ENCODE measurements at regions not wholly inside any gene's neighbourhood (a gene's known extent, or its start where the extent isn't known, plus 50 kb on each side); places are given as distances from the start of the nearest gene placed in this dataset.
"Not testable (repeated sequence)": the region's sequence is repeated elsewhere in the genome, so short reads cannot be mapped to it uniquely, and the experiment has no call there.

- ATAC-seq (replicated peaks) (no peak), DNase-seq (no peak)
- no peaks in the 10 kb centered on the region for H3K27me3 Mint-ChIP-seq
- H3K27ac Mint-ChIP-seq = no peak overlapping the region
- no peaks in the 10 kb centered on the region for H3K36me3 Mint-ChIP-seq
- H3K4me1 Mint-ChIP-seq = no peaks in the 10 kb centered on the region
- peaks cover 1 to 6% of the 10 kb centered on the region in 2 donors for H3K9me3 Mint-ChIP-seq
- H3K4me3 Mint-ChIP-seq = no peak overlapping the region
Measured at GRCh38 chr14:28820677-28821076, 54.1 kb downstream of the FOXG1 start.

- Mint-ChIP-seq H3K36me3 (no peaks in the 10 kb centered on the region), H3K4me1 (no peaks in the 10 kb centered on the region), H3K9me3 (peaks cover 1 to 6% of the 10 kb centered on the region in 2 donors), H3K27ac (no peak overlapping the region), H3K4me3 (no peak overlapping the region), H3K27me3 (no peaks in the 10 kb centered on the region)
- no peak for ATAC-seq (replicated peaks)
- DNase-seq = no peak
Measured at GRCh38 chr14:28821993-28822392, 55.4 kb downstream of the FOXG1 start.

GRCh38 chr14:28823245-28823644 is 56.7 kb downstream of the FOXG1 start:
- ATAC-seq (replicated peaks) (no peak), DNase-seq (no peak)
- Mint-ChIP-seq H3K4me1 (no peaks in the 10 kb centered on the region), H3K27ac (no peak overlapping the region), H3K9me3 (peaks cover 1 to 6% of the 10 kb centered on the region in 2 donors), H3K36me3 (no peaks in the 10 kb centered on the region), H3K4me3 (no peak overlapping the region), H3K27me3 (no peaks in the 10 kb centered on the region)

- DNase-seq (no peak), ATAC-seq (replicated peaks) (no peak)
- H3K9me3 Mint-ChIP-seq = no peaks in the 10 kb centered on the region
- no peak overlapping the region for H3K27ac Mint-ChIP-seq
- H3K36me3 Mint-ChIP-seq = no peaks in the 10 kb centered on the region
- no peaks in the 10 kb centered on the region for H3K4me1 Mint-ChIP-seq
- H3K4me3 Mint-ChIP-seq = no peak overlapping the region
- no peaks in the 10 kb centered on the region for H3K27me3 Mint-ChIP-seq
Measured at GRCh38 chr14:28830115-28830534, 63.5 kb downstream of the FOXG1 start.

GRCh38 chr14:28831126-28831525 is 64.5 kb downstream of the FOXG1 start:
- H3K4me1 Mint-ChIP-seq = no peaks in the 10 kb centered on the region
- no peaks in the 10 kb centered on the region for H3K36me3 Mint-ChIP-seq
- H3K9me3 Mint-ChIP-seq = no peaks in the 10 kb centered on the region
- H3K27me3 Mint-ChIP-seq = no peaks in the 10 kb centered on the region
- ATAC-seq (replicated peaks) (peak; percentile 99 to 100), DNase-seq (peak; percentile 67)
- H3K4me3 Mint-ChIP-seq = no peak overlapping the region
- H3K27ac Mint-ChIP-seq = no peak overlapping the region

GRCh38 chr14:28842569-28842968 is 76.0 kb downstream of the FOXG1 start:
- not testable (repeated sequence) for H3K36me3 Mint-ChIP-seq, H3K27me3 Mint-ChIP-seq

GRCh38 chr14:28867571-28867970 is 101.0 kb downstream of the FOXG1 start:
- no peaks in the 10 kb centered on the region for H3K36me3 Mint-ChIP-seq
- no peak overlapping the region for H3K4me3 Mint-ChIP-seq
- no peak for DNase-seq
- no peak for ATAC-seq (replicated peaks)
- H3K4me1 Mint-ChIP-seq = no peaks in the 10 kb centered on the region
- H3K27me3 Mint-ChIP-seq = no peaks in the 10 kb centered on the region
- H3K27ac Mint-ChIP-seq = no peak overlapping the region
- H3K9me3 Mint-ChIP-seq = peaks cover 0 to 7% of the 10 kb centered on the region in 2 donors

More at GRCh38 chr14:28842569-28842968, 76.0 kb downstream of the FOXG1 start:
- H3K4me3 Mint-ChIP-seq; H3K9me3 Mint-ChIP-seq; H3K27ac Mint-ChIP-seq; H3K4me1 Mint-ChIP-seq; DNase-seq; ATAC-seq (replicated peaks): not testable (repeated sequence)

- H3K4me1 Mint-ChIP-seq = no peaks in the 10 kb centered on the region
- H3K9me3 Mint-ChIP-seq = peaks cover 0 to 7% of the 10 kb centered on the region in 2 donors
- DNase-seq (no peak), ATAC-seq (replicated peaks) (no peak)
- H3K36me3 Mint-ChIP-seq = no peaks in the 10 kb centered on the region
- no peak overlapping the region for H3K4me3 Mint-ChIP-seq
- H3K27ac Mint-ChIP-seq = no peak overlapping the region
- H3K27me3 Mint-ChIP-seq = no peaks in the 10 kb centered on the region
Measured at GRCh38 chr14:28870033-28870564, 103.5 kb downstream of the FOXG1 start.

GRCh38 chr14:28875934-28876571 is 109.5 kb downstream of the FOXG1 start:
- DNase-seq (no peak), ATAC-seq (replicated peaks) (no peak)
- H3K27ac Mint-ChIP-seq = no peak overlapping the region
- no peaks in the 10 kb centered on the region for H3K4me1 Mint-ChIP-seq
- H3K9me3 Mint-ChIP-seq = peaks cover 0 to 2% of the 10 kb centered on the region in 2 donors
- H3K27me3 Mint-ChIP-seq = no peaks in the 10 kb centered on the region
- no peaks in the 10 kb centered on the region for H3K36me3 Mint-ChIP-seq
- no peak overlapping the region for H3K4me3 Mint-ChIP-seq

GRCh38 chr14:28876572-28876945 is 110.0 kb downstream of the FOXG1 start:
- DNase-seq = no peak

GRCh38 chr14:28877923-28878322 is 111.3 kb downstream of the FOXG1 start:
- Mint-ChIP-seq H3K27ac (no peak overlapping the region), H3K27me3 (no peaks in the 10 kb centered on the region), H3K4me1 (no peaks in the 10 kb centered on the region), H3K9me3 (peaks cover 0 to 2% of the 10 kb centered on the region in 2 donors), H3K4me3 (no peak overlapping the region), H3K36me3 (no peaks in the 10 kb centered on the region)
- DNase-seq (no peak), ATAC-seq (replicated peaks) (no peak)

More at GRCh38 chr14:28876572-28876945, 110.0 kb downstream of the FOXG1 start:
- Mint-ChIP-seq H3K27me3 (no peaks in the 10 kb centered on the region), H3K36me3 (no peaks in the 10 kb centered on the region), H3K27ac (no peak overlapping the region), H3K4me3 (no peak overlapping the region), H3K4me1 (no peaks in the 10 kb centered on the region), H3K9me3 (peaks cover 0 to 2% of the 10 kb centered on the region in 2 donors)
- ATAC-seq (replicated peaks) = no peak

- Mint-ChIP-seq H3K4me1 (no peaks in the 10 kb centered on the region), H3K36me3 (no peaks in the 10 kb centered on the region), H3K27me3 (no peaks in the 10 kb centered on the region), H3K4me3 (no peak overlapping the region), H3K27ac (no peak overlapping the region), H3K9me3 (peaks cover 0 to 2% of the 10 kb centered on the region in 2 donors)
- ATAC-seq (replicated peaks) = no peak
- DNase-seq = no peak
Measured at GRCh38 chr14:28879573-28879996, 113.0 kb downstream of the FOXG1 start.

GRCh38 chr14:28886940-28887339 is 120.4 kb downstream of the FOXG1 start:
- Mint-ChIP-seq H3K27me3 (no peaks in the 10 kb centered on the region), H3K4me1 (no peaks in the 10 kb centered on the region), H3K36me3 (no peaks in the 10 kb centered on the region), H3K27ac (no peak overlapping the region), H3K9me3 (peaks cover 3 to 9% of the 10 kb centered on the region in 2 donors), H3K4me3 (no peak overlapping the region)
- ATAC-seq (replicated peaks) (no peak), DNase-seq (no peak)

GRCh38 chr14:28895389-28895788 is 128.8 kb downstream of the FOXG1 start:
- H3K27ac Mint-ChIP-seq = no peak overlapping the region
- H3K36me3 Mint-ChIP-seq = no peaks in the 10 kb centered on the region
- no peak overlapping the region for H3K4me3 Mint-ChIP-seq
- DNase-seq (no peak), ATAC-seq (replicated peaks) (no peak)
- H3K9me3 Mint-ChIP-seq = no peaks in the 10 kb centered on the region
- H3K4me1 Mint-ChIP-seq = no peaks in the 10 kb centered on the region
- H3K27me3 Mint-ChIP-seq = no peaks in the 10 kb centered on the region

GRCh38 chr14:28896337-28896736 is 129.8 kb downstream of the FOXG1 start:
- H3K4me1 Mint-ChIP-seq = no peaks in the 10 kb centered on the region
- no peaks in the 10 kb centered on the region for H3K9me3 Mint-ChIP-seq
- no peak for DNase-seq
- no peak for ATAC-seq (replicated peaks)
- H3K36me3 Mint-ChIP-seq = no peaks in the 10 kb centered on the region
- no peak overlapping the region for H3K27ac Mint-ChIP-seq
- no peak overlapping the region for H3K4me3 Mint-ChIP-seq
- H3K27me3 Mint-ChIP-seq = no peaks in the 10 kb centered on the region
